22Rv1 (cell line): ENCODE measurements at regions not wholly inside any gene's neighbourhood (a gene's known extent, or its start where the extent isn't known, plus 50 kb on each side); places are given as distances from the start of the nearest gene placed in this dataset.

Experiments
- CTCF ChIP-seq: fragments of 450-650 bp; IDR thresholded peaks from 2 replicates; pipeline ENCODE4 v1.5.1; 2017; ENCODE audit warnings: mild to moderate bottlenecking
- ZFX ChIP-seq: fragments of 450-650 bp; IDR thresholded peaks from 2 replicates; pipeline ENCODE4 v1.6.1; 2017; ENCODE audit warnings: antibody characterized with exemption, borderline replicate concordance

GRCh38 chr5:104189031-104189430 is 626.4 kb upstream of the NUDT12 start:
- TF ChIP-seq CTCF (no peak), ZFX (no peak)
